Skin epidermis (tissue), 12 donors: ENCODE measurements at regions not wholly inside any gene's neighbourhood (a gene's known extent, or its start where the extent isn't known, plus 50 kb on each side); places are given as distances from the start of the nearest gene placed in this dataset.
"Not testable (repeated sequence)": the region's sequence is repeated elsewhere in the genome, so short reads cannot be mapped to it uniquely, and the experiment has no call there.

Source experiments
- H3K27ac ChIP-seq, 21 experiments: fragments of 200-600 bp; sonication (generic) in 11 of 21; one replicate each; pipeline ENCODE4 v1.5.0; 2020; ENCODE audit warnings: mild to moderate bottlenecking in 3 of 21, inconsistent platforms in 2 of 21, moderate library complexity in 2 of 21
- H3K4me3 ChIP-seq, 7 experiments: fragments of 200-600 bp; sonication (generic) in 2 of 7; one replicate each; pipeline ENCODE4 v1.5.0; 2020; ENCODE audit warnings: inconsistent platforms in 2 of 7, mild to moderate bottlenecking in 2 of 7, moderate library complexity in 1 of 7

DNA sequence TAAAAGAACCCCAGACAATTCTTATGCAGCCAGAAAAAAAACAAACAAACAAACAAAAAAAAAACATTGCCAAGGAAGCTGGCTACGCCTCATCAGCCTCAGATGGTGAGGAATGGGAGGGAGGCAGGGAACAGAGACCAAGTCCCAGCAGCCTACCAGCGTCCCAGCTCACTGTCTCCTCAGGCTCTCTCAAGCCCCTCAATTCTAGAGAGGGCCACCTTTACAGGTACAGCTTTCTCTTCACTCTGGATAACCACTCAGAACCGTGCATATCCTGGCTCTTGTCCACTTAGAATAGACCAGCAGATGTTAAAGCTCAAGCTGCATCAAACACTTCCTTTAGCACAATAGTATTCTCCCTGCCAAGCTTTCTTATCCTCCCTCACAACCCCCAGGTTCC lies 263.1 kb upstream of the CHAC2 start:
- Histone ChIP-seq H3K27ac (no peak overlapping the region), H3K4me3 (no peak overlapping the region)

DNA sequence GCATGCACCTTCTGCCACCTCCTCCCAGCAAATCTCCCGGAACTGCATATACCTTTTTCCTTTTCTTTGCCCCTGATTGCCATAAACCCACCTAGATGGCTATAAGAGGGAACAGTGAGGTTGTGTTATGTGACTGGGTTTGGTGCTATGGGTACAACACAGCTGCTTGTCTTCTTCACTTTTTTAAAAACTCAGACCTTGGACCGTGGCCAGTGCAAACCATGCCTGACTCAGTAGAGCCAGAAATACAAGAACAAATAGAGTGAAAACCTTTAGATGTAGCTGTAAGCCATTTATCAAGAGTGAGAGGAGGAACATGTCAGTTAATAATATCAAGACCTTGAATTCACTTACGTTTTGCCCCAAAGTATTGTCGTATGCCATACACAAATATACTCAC lies 267.4 kb upstream of the CHAC2 start:
- H3K27ac ChIP-seq = no peak overlapping the region

DNA sequence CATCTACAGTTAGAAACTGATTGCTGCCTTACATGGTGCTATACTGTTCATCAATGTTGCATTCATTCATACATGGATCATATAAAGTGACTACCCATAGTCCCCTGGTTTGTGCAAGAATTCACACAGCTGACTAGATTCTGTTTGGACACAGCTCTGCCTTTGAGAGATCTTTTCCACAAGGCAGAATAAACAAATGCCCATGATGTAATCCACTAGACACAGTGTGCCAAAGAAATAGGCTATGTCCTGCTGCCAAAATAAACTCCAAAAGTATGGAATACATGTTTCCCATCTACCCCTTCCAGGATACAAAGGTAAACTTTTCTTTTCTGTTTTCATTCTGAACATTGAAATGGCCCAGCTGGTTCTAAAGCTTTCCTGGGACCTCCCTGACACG lies 269.4 kb upstream of the CHAC2 start:
- H3K4me3 ChIP-seq = no peak overlapping the region
- no peak overlapping the region for H3K27ac ChIP-seq

More for the DNA sequence above, 267.4 kb upstream of the CHAC2 start:
- H3K4me3 ChIP-seq = no peak overlapping the region

DNA sequence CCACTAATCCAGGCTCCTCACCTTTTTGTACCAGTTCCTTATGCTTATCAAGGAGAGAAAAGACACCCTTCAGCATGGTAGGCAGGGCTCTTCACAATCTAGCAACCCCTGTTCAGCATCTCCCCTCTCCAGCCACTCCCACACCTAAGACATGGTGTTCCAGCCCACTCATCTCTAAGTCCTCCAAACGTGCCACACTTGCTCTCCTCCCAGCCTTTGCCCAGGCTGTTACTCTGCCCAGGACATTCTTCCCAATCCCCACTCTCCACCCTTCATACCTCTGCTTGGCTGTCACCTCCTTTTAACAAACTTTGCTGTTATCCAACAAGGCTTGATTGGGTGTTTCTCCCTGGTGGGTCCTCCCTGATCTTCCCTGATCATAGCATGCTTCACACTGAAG lies 270.6 kb upstream of the CHAC2 start:
- Histone ChIP-seq H3K4me3 (no peak overlapping the region), H3K27ac (no peak overlapping the region)

DNA sequence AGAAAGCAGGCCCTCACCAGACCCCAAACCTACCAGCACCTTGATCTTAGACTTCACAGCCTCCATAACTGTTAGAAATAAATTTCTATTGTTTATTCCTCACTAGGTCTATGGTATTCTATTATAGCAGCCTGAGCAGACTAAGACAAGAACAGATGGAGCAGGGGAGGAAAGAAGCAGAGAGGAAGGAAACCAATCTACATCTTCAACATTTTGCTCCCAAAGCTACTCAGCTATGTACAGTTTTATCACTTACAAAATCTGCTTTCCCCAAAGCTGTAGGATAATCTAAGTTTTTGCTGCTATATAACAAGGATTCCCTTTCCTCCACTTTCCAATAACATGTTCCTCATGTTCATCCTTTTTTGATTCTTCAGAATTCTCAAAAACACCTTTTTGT lies 274.4 kb upstream of the CHAC2 start:
- Histone ChIP-seq H3K27ac (no peak overlapping the region), H3K4me3 (no peak overlapping the region)

DNA sequence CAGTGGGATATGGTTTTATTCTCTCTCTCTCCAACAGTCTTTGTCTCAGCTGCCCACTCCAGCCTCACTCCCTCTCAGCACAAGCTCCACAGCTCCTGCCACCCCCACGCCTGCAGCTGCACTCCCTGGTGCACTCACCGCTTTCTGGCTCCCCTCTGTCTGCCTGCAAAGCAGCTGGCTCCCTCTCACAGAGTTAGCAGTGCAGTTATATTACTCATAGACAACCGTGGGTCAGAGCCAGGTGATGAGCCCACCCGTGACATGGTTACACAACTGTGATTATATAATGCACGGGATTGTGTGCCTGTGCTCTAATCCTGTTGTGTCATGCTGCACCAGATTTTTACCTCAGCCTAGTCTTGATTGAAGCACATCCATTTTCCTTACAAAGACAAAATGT lies 276.9 kb upstream of the CHAC2 start:
- Histone ChIP-seq H3K4me3 (no peak overlapping the region), H3K27ac (no peak overlapping the region)

DNA sequence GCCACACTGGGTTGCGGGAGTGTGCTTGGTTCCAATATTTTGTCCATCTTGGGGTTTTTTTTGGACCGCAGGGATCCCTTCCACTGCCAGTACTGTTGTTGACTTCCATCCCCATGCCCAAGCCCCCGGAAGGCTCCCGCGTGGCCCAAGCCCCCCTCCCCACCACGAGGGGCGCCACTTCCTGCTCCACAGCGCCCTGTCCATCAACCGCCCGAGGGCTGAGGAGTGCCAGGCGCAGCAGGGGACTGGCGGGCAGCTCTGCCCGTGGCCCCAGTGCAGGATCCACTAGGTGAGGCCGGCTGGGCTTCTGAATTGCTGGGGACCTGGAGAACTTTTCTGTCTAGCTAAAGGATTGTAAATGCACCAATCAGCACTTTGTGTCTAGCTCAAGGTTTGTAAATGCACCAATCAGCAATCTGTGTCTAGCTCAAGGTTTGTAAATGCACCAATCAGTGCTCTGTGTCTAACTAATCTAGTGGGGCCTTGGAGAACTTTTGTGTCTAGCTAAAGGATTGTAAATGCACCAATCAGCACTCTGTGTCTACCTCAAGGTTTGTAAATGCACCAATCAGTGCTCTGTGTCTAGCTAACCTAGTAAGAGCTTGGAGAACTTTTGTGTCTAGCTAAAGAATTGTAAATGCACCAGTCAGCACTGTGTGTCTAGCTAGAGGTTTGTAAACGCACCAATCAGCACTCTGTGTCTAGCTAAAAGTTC lies 281.3 kb upstream of the CHAC2 start:
- H3K27ac ChIP-seq, H3K4me3 ChIP-seq: not testable (repeated sequence)

DNA sequence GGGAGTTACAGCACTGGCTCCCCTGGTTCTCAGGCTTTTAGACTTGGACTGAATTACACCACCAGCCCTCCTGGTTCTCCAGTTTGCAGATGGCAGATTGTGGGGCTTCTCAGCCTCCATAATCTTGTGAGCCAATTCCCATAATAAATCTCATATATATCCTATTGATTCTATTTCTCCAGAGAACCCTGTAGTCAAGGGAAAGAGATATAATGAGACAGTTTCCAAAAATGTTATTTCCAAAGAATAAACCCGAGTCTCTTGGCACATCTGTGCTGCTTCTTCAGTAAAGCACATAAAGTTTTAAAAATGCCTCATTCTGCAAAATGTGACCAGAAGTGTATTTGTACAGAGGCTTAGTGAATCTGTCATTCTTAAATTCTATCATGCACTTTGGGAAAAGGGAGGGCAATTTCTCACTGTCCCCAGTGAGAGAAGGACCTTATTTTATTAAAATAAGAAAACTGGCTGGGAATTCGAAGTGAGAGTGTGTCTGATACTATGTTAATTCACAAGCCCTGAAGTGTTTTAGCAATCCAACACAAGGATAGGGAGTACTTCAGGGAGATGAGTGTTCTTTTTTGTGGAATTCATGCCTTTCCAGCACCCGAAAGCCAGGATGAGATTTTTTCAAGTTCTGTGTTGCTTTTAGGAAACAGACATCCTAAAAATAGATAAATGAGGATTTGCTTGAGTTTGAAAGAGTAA lies 282.4 kb upstream of the CHAC2 start:
- Histone ChIP-seq H3K27ac (no peak overlapping the region), H3K4me3 (no peak overlapping the region)

DNA sequence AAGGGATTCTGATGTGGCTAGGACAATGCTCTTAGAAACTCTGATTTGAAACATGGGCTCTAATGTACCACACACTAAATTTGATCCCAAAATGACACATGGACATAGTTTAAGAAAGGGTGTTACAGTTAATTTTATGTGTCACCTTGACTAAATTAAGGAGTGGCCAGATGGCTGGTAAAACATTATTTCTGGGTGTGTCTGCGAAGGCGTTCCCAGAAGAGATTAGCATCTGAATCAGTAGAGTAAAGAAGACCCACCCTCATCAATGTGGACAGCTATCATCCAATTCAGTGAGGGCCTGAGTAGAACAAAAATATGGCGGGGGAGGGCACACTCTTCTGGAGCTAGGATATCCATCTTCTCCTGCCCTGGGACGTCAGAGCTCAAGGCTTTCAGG lies 283.1 kb upstream of the CHAC2 start:
- Histone ChIP-seq H3K4me3 (no peak overlapping the region), H3K27ac (no peak overlapping the region)

DNA sequence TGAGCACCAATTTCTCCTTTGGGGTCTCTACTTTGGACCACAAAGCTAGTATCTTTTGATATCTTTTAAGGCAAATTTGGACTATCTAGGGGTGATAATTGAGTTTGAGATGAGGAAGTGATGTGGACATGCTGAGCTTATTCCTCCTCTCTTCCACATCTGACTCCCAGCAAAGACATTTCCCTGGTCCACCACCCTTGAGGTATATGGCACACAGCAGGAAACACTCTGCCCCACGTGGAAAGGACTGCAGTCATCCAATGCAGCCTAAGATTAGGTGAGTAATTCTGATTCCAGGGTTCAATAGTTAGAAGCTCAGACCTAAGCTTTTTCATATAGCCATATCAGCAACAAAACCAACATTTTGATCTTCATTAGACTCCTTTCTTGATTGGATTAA lies 290.1 kb upstream of the CHAC2 start:
- no peak overlapping the region for H3K4me3 ChIP-seq

DNA sequence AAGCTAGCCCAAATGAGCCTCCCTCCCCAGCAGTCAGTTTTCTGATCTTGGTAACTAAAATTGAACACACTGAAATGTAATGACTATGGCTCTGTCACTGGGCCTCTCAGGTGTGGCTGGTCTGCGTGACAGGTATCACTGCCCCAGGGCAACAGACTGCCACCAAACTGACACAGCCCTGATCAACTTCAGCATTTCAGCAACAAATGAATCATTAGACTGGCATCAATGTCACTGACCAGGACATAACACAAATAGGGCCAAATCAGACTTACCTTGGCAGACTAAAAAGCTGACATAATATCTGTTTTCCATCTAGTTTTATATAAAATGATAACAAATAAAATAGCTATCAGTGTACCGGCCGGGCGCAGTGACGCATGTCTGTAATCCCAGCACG lies 290.8 kb upstream of the CHAC2 start:
- H3K27ac ChIP-seq = no peak overlapping the region
- no peak overlapping the region for H3K4me3 ChIP-seq

More for the DNA sequence above, 290.1 kb upstream of the CHAC2 start:
- H3K27ac ChIP-seq = no peak overlapping the region

DNA sequence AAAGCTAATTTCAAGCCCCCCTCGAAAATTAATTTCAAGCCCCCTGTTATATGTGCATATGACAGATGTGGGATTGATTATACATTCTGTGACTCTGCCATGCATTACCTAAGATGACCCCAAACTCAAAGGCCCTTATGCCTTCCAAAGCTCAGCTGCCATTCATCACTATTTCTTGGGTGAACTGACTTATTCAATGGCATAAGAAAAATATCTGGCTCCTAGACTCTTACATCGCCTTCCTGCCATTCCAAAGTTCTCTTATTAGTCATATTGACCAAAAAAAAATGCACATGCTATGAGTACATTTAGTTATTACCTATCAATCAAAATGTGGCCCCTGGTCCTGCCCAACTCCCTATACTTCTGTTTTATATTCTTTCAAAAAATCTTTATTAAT lies 291.8 kb upstream of the CHAC2 start:
- Histone ChIP-seq H3K27ac (no peak overlapping the region), H3K4me3 (no peak overlapping the region)

DNA sequence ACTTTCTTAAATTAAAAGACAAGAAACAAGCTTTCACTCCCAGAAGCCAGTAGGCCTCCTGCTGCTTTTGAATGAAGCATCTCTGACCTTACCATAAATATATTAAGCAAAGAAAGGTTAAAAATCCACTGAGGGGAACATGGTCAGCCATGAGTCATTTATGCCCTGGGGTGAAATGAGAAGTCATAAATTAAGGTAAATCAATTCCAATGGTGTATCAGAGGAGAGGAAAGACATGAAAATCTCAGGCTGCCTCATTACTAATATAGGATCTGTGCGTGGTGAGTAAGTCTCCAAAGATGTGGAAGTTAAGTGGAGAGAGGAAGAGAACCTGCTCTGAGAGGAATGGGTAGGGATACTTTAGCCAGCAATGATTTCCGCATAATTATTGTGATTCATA lies 292.3 kb upstream of the CHAC2 start:
- Histone ChIP-seq H3K27ac (no peak overlapping the region), H3K4me3 (no peak overlapping the region)

DNA sequence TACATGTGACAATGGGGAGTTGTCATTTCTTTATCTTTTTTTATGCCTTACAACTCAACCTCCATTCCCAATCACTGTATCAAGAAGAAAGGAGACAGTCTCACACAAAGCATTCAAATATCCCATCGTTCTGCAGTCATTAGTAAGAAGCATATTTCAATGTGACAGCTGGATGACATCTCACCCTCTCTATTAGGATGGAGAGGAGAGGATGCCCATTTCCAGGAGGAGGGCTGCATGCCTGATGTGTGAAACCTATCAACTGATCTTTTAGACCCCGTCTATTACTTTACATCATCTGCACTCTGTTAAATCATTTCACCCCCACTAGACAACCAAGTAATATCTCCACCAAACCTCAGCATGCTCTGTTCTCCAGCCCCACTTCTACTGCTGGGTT lies 292.7 kb upstream of the CHAC2 start:
- H3K4me3 ChIP-seq = no peak overlapping the region

DNA sequence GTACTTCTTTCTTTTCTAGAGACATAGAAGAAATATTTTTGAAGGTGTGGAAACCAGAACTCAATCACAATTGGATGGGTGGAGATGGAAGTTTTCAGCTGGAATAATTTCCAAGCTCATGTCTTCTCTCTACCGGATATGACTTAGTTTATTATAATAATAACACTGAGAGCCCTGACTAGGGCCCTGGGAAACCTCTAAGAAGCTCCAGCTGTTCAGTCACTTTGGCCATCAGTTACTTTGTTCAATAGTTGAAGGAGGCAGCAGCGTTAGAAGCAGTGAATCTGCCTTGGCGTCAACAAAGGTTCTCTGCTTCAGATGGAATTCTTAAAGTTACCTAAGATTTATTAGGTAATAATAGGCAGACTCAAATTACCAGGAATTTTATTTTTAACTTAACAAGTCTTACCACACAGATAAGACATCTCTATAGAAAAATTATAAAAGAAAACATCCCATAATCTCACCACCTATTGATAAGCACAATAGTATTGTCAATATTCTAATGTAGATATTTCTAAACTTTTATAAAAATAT lies 293.8 kb upstream of the CHAC2 start:
- no peak overlapping the region for H3K27ac ChIP-seq
- H3K4me3 ChIP-seq = no peak overlapping the region

More for the DNA sequence above, 292.7 kb upstream of the CHAC2 start:
- H3K27ac ChIP-seq = no peak overlapping the region

DNA sequence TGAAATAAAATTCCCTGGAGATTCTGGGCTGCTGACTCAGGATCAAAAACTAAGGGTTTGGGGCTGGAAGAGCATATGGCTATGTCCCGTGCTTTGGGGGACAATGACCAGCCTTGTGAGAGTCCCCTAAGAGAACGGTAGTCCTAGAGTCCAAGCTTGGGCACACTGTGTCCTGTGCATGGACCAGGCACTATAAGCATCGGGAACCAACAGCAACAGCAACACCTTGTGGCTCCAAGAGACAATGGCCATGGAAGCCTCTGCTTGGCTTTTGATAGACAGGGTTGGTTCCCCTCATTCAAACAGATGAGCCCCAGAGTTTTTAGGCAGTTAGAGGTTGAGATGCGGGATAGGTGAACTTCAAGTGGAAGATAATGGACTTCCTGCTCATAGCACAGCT lies 294.4 kb upstream of the CHAC2 start:
- Histone ChIP-seq H3K27ac (no peak overlapping the region), H3K4me3 (no peak overlapping the region)

DNA sequence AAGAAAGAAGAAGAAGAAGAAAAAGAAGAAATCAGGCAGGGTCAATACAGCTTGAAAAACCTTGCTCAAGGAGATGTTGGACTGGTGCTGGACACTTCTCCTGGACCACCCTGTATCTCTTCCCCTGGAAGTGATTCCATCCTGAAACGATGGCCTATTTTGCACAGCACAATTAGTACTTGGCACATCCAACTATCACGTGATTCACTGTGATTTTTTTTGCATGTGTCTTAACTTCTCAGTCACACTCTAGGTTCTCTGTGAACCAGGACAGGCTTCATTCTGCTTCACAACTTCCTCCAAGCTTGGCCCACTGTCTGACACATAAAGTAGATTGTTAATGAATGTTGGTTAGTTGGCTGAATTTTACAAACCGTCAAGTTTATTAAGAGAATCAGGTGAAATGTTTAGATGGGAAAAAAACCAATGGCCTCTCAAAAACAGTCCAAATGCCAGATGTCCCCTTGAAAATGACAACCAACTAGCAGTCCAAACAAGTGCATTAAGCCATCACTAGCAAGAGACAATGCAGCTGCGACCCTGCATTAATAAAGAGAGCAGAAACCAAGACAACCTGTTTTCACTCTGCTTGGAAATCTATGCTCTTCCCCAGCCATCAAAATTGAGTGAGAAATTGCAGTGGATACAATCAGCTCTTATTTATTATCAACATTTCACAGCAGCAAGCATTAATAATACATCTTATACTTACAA lies 300.0 kb upstream of the CHAC2 start:
- Histone ChIP-seq H3K4me3 (no peak overlapping the region), H3K27ac (no peak overlapping the region)

DNA sequence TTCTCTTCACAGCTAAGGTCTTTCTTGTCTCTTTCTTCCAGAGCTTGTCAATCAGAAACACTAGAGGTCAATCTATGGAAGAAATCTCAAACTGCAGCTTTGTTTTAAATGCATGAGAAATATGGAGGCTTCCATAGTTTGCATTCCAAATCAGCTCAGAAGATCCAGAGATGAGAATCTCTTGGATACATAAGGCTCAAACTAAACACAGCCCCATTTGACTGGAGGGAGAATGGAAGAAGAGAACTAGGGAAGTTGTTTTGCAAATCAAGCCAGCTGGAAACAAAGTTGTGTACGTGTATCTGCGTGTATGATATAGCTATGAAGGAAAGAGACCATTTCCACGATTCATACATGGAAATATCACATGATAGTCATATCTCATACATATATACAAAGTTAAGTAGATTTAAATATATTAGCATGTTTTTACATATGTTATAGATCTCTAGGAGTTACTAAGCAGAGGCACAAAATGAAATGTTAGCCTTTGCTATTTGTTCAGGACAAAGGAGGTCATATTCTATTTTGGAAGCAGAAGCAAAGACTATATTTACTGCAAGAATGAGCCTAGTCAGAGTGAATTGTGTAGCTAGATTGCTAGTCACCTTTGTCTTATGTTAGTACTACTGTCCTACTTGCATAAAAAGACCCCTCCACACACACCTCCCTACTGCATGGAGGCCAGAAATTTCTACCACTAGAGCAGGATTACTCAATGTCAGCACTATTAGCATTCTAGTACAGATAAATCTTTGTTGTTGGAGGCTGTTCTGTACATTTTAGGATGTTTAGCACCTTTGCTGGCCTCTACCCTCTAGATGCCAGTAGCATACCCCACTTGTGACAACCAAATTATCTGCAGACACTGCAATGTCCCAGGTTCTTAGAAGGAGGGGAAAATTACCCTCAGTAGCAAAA lies 303.5 kb upstream of the CHAC2 start:
- Histone ChIP-seq H3K27ac (no peak overlapping the region), H3K4me3 (no peak overlapping the region)

DNA sequence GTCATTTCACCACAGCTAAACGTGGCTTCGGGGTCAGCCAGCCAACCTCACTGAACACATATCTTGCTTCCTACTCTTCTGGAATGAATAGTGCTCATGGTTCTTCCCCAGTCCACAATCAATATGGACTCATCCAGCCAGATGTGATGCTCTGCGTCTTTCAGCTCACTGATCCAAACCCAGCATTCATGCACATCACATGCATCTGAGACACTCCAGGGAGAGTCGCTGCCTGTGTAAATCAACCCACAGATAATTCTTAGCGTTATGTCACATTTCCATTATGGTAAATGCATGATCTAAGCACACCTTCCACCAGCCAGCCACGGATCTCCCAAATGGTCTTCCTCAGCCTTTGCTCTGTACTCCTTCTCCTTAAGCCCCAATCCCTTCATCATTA lies 306.7 kb upstream of the CHAC2 start:
- Histone ChIP-seq H3K4me3 (no peak overlapping the region), H3K27ac (no peak overlapping the region)

DNA sequence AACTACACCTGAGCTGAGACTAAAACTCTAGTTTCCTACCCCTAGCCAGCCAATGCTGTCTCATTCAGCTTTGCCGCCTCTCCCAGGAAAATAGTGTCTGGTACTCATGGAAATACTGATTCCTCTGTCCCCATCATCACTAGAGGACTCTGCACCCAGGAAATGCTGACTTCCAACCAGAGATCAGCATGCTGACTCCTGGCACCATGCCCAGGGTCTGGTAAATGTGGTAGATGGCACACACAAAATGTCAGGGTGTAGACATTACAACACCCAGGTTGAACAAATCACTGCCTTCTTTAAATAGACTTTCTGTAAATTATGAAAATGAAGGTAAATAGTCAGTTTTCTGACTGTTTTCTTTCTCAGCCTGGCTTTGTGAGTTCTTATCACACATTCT lies 307.3 kb upstream of the CHAC2 start:
- Histone ChIP-seq H3K27ac (no peak overlapping the region), H3K4me3 (no peak overlapping the region)
